ENCODE measurements at regions not wholly inside any gene's neighbourhood (a gene's known extent, or its start where the extent isn't known, plus 50 kb on each side); places are given as distances from the start of the nearest gene placed in this dataset.
A peak's percentile ranks its signal among the peaks of the same experiment; 100 is the strongest.

DNA sequence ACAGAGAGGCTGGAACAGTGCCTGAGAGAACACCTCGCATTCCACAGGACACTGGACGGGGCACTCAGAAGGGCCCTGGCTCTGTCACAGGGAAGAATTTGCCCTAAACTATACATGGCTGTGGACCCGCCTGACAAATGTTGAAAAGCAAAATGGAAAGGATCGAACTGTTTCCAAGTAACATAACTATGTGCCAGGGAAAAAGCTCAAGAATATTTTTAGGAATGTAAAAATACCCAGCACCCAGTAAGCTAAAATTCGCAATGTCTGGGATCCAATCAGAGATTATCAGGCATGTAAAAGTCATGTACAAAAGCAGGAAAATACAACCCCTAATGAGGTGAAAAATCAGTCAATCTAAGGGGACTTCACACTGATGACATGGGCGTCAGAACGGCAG lies 215.9 kb downstream of the TTLL2 start:
- no peak for DNase-seq
- no peak for ATAC-seq
- H3K27ac ChIP-seq: no peak overlapping the region
- no peaks in the 10 kb centered on the region for H3K9me3 ChIP-seq
- intact Hi-C loops (cut with DNase I): no loop called here
- no peak overlapping the region for H3K4me3 ChIP-seq
- FAIRE-seq: no peak
- H3K36me3 ChIP-seq: no peaks in the 10 kb centered on the region
- H3K4me1 ChIP-seq: no peaks in the 10 kb centered on the region
- no peaks in the 10 kb centered on the region for H3K27me3 ChIP-seq
- TF ChIP-seq, protein P1, sequence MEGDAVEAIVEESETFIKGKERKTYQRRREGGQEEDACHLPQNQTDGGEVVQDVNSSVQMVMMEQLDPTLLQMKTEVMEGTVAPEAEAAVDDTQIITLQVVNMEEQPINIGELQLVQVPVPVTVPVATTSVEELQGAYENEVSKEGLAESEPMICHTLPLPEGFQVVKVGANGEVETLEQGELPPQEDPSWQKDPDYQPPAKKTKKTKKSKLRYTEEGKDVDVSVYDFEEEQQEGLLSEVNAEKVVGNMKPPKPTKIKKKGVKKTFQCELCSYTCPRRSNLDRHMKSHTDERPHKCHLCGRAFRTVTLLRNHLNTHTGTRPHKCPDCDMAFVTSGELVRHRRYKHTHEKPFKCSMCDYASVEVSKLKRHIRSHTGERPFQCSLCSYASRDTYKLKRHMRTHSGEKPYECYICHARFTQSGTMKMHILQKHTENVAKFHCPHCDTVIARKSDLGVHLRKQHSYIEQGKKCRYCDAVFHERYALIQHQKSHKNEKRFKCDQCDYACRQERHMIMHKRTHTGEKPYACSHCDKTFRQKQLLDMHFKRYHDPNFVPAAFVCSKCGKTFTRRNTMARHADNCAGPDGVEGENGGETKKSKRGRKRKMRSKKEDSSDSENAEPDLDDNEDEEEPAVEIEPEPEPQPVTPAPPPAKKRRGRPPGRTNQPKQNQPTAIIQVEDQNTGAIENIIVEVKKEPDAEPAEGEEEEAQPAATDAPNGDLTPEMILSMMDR (IDR thresholded peaks at IDR 0.05): no peak
- WGBS, 2 donors: 88 to 96% methylated on average over 7 of the region's 7 CpGs

DNA sequence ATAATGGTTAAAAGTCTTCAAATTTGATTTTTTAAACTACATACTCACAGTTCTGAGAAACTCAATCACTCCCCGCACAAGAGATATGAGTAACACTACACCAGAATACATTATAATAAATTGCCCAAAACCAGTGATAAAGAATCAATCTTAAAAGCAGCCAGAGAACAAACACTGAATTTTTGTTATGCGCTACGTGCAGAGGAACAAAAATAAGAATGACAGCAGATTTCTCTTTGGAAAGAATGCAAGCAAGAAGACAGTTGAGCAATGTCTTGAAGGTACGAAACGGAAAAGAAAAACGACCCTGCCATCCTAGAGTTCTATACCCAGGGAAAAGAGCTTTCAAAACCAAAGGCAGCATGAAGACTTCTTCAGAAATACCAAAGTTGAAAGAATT lies 216.7 kb downstream of the TTLL2 start:
- FAIRE-seq (no peak), DNase-seq (no peak), ATAC-seq (no peak)
- Histone ChIP-seq H3K36me3 (no peaks in the 10 kb centered on the region), H3K9me3 (no peaks in the 10 kb centered on the region), H3K27me3 (no peaks in the 10 kb centered on the region), H3K4me1 (peaks cover 0 to 5% (median 0%) of the 10 kb centered on the region in 3 donors), H3K27ac (no peak overlapping the region), H3K4me3 (no peak overlapping the region)
- intact Hi-C loops (cut with DNase I): no loop called here
- TF ChIP-seq, protein P1 (IDR thresholded peaks at IDR 0.05): no peak
- WGBS, 2 donors: 92 to 94% methylated on average over 6 of the region's 6 CpGs

DNA sequence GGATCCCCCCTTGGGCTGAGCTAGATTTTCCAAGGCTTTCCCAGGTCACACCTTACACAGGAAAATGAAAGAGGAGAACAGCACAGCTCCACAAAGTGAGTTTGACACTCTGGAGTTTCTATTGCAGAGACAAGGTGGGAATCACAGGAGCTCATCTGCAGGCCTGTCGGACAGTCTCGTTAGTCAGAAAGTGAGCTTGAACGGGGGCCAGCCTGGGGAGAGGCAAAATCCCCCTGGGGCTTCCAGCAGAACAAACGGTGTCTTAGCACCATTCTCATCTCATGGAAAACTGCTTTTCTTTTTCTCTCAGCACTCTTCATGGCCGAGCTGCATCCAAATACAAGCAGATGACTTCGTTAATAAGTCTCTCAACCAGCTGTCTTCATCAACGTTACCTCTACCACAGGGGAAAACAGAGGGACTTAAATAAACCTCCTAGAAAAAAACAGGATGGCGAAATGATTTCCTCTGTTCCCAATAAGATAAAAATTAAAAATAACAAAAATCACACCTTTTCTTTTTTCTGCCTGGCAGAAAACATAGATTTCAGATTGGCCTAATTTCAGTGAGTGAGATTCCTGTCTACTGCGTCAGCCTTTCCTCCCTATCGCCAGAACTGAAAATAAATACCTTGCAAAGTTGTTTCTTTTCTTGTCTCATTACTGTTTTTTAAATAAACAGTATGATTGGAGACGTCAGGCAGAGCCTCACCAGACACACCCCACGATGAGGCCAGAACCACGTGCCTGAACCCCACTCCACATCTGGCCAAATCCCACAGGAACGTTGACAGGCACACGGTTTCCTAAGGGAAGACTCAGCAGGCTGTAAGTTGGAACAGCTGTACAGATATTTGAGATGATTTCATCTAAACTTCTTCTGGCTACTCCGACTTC lies 219.0 kb downstream of the TTLL2 start:
- FAIRE-seq: no peak
- TF ChIP-seq, protein P1 (IDR thresholded peaks at IDR 0.05): no peak
- peaks cover 0 to 6% (median 0%) of the 10 kb centered on the region in 3 donors for H3K4me1 ChIP-seq
- DNase-seq: no peak
- 63 to 72% methylated on average over 16 of the region's 16 CpGs for WGBS, 2 donors
- H3K4me3 ChIP-seq: no peak overlapping the region
- intact Hi-C loops (cut with DNase I): no loop called here
- H3K9me3 ChIP-seq: no peaks in the 10 kb centered on the region
- H3K27me3 ChIP-seq: no peaks in the 10 kb centered on the region
- no peak for ATAC-seq
- no peak overlapping the region for H3K27ac ChIP-seq
- no peaks in the 10 kb centered on the region for H3K36me3 ChIP-seq

DNA sequence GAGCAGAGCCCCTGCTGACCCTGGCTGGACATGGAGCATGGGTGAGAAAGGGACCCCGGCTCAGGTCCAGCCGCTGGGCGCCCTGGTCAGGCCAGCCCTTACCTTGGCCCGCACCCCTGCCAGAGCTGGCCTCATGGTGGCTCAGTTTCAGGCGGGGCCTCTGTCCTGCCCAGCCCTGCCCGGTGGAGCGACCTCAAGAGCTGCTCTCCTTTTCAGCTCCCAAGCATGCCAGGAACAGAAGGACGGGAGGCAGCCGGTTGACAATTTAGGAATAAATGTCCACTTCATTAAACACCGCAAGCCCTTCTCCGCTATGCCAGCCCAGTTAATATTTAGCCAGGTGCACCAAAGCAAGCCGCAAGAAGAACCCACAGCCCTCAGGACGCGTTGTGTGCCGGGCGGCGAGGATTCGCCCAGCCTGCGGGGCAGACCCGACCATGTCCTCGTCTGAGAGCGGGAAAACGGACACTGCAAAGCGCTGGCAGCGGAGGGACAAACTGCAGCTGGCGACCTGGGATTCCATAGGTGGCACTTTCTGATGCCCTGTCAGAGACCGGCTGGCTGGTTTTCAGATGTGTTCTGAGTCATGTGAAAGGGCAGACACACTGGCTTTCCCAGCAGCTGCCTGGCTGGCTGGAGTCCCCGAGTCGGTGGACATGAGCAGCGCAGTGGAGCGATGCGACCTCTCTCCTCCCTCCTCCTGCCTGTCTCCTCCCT lies 221.9 kb downstream of the TTLL2 start:
- DNase-seq: peak; percentile 75 to 90 (median 87)
- intact Hi-C loops (cut with DNase I): no loop called here
- Histone ChIP-seq H3K4me1 (peaks cover 0 to 6% (median 0%) of the 10 kb centered on the region in 3 donors), H3K27ac (peak overlapping the region; percentile 42 to 77 (median 74)), H3K9me3 (no peaks in the 10 kb centered on the region), H3K36me3 (no peaks in the 10 kb centered on the region), H3K27me3 (no peaks in the 10 kb centered on the region), H3K4me3 (peak overlapping the region in 2 of 4 donors; percentile 25 to 28)
- TF ChIP-seq, protein P1 (IDR thresholded peaks at IDR 0.05): no peak
- no peak for FAIRE-seq
- ATAC-seq: peak; percentile 90 to 93 (median 91)
- 28 to 32% methylated on average over 32 of the region's 32 CpGs for WGBS, 2 donors
